ENCODE measurements at regions not wholly inside any gene's neighbourhood (a gene's known extent, or its start where the extent isn't known, plus 50 kb on each side); places are given as distances from the start of the nearest gene placed in this dataset.
A peak's percentile ranks its signal among the peaks of the same experiment; 100 is the strongest.

- in situ Hi-C loops (cut with MboI; ENCODE audit: low sequenced_read_pairs in 4 of 4): no loop called here
- no peak for TF ChIP-seq POLR2A (IDR thresholded peaks at IDR 0.05)
- TF ChIP-seq, protein P1, sequence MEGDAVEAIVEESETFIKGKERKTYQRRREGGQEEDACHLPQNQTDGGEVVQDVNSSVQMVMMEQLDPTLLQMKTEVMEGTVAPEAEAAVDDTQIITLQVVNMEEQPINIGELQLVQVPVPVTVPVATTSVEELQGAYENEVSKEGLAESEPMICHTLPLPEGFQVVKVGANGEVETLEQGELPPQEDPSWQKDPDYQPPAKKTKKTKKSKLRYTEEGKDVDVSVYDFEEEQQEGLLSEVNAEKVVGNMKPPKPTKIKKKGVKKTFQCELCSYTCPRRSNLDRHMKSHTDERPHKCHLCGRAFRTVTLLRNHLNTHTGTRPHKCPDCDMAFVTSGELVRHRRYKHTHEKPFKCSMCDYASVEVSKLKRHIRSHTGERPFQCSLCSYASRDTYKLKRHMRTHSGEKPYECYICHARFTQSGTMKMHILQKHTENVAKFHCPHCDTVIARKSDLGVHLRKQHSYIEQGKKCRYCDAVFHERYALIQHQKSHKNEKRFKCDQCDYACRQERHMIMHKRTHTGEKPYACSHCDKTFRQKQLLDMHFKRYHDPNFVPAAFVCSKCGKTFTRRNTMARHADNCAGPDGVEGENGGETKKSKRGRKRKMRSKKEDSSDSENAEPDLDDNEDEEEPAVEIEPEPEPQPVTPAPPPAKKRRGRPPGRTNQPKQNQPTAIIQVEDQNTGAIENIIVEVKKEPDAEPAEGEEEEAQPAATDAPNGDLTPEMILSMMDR (IDR thresholded peaks at IDR 0.05 in 4 of 5, conservative IDR thresholded peaks at IDR 0.05 in 1 of 5): no peak
- ATAC-seq: peak; percentile 72 to 79
- Histone ChIP-seq H3K4me3 (no peak overlapping the region), H3K27me3 (no peaks in the 10 kb centered on the region), H3K36me3 (no peaks in the 10 kb centered on the region), H3K4me1 (no peaks in the 10 kb centered on the region), H3K9me3 (no peaks in the 10 kb centered on the region), H3K27ac (peak overlapping the region; percentile 51 to 65 (median 58))
- intact Hi-C loops (cut with DNase I; ENCODE audit: low total_unique reads): loop anchor here (5.0 kb wide), 1 partner anchor 114 kb away; no protein-coding TSS in a partner anchor
- DNase-seq: no peak
Observed at GRCh38 chr7:120053390-120053961, 219.5 kb upstream of the KCND2 start.

DNA sequence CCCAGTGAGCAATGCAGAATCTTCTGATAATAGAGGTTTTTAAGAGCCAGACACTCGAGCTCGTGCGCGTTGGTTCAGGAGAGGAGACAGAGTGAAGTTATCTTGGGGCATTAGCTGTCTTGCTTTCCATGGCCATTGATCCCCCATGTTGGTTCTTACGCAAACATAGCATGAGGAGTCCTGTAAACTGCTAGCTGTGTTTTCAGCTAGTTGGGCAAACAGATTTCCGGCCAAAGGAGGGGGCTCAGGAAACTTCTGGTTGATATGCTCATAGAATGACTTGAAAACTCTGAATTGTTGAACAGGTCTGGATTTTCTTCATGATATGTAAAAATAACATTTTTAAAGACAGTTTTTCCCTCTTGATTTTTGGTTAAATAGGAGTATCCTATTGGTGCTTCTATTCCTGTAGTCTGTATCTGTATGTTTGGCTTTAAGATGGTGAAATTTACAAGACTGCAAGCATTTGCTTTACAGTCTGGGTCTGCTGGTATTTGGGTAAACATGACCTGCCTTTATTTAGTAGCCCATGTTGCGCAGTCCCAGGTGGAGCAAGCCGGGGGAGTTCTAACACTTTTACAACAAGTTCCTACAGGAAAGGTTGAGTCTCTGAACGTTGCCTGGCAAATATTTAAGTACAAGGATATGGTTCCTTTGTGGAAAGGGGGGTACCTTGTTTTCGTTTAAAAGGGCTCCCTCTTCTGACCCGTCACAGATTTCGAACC, 218.4 kb upstream of the KCND2 start:
- in situ Hi-C loops (cut with MboI; ENCODE audit: low sequenced_read_pairs in 4 of 4): no loop called here

GRCh38 chr7:120055300-120055699, 217.7 kb upstream of the KCND2 start:
- no peaks in the 10 kb centered on the region for H3K9me3 ChIP-seq
- intact Hi-C loops (cut with DNase I; ENCODE audit: low total_unique reads) (no loop called here), in situ Hi-C loops (cut with MboI; ENCODE audit: low sequenced_read_pairs in 4 of 4) (no loop called here)
- peak overlapping the region in 3 of 4 donors; percentile 18 to 63 (median 54) for H3K27ac ChIP-seq
- ATAC-seq (no peak), DNase-seq (no peak)
- no peaks in the 10 kb centered on the region for H3K27me3 ChIP-seq
- H3K4me1 ChIP-seq: peaks cover 0 to 4% of the 10 kb centered on the region in 2 donors
- no peaks in the 10 kb centered on the region for H3K36me3 ChIP-seq
- no peak overlapping the region for H3K4me3 ChIP-seq
- TF ChIP-seq, protein P1 (IDR thresholded peaks at IDR 0.05 in 4 of 5, conservative IDR thresholded peaks at IDR 0.05 in 1 of 5): no peak
- no peak for TF ChIP-seq POLR2A (IDR thresholded peaks at IDR 0.05)

More for the DNA sequence above, 218.4 kb upstream of the KCND2 start:
- no peak for TF ChIP-seq POLR2A (IDR thresholded peaks at IDR 0.05)
- TF ChIP-seq, protein P1 (IDR thresholded peaks at IDR 0.05 in 4 of 5, conservative IDR thresholded peaks at IDR 0.05 in 1 of 5): no peak
- no peaks in the 10 kb centered on the region for H3K27me3 ChIP-seq
- DNase-seq: no peak
- intact Hi-C loops (cut with DNase I; ENCODE audit: low total_unique reads): loop anchor here (5.0 kb wide), 1 partner anchor 113 kb away; no protein-coding TSS in a partner anchor
- no peaks in the 10 kb centered on the region for H3K9me3 ChIP-seq
- ATAC-seq: no peak
- no peaks in the 10 kb centered on the region for H3K4me1 ChIP-seq
- H3K4me3 ChIP-seq: no peak overlapping the region
- H3K27ac ChIP-seq: peak overlapping the region; percentile 51 to 65 (median 58)
- H3K36me3 ChIP-seq: no peaks in the 10 kb centered on the region

GRCh38 chr7:120056227-120056626, 216.7 kb upstream of the KCND2 start:
- DNase-seq (no peak), ATAC-seq (no peak)
- Histone ChIP-seq H3K4me1 (peaks cover 0 to 4% of the 10 kb centered on the region in 2 donors), H3K27me3 (no peaks in the 10 kb centered on the region), H3K36me3 (no peaks in the 10 kb centered on the region), H3K27ac (no peak overlapping the region), H3K4me3 (no peak overlapping the region), H3K9me3 (no peaks in the 10 kb centered on the region)
- TF ChIP-seq POLR2A (IDR thresholded peaks at IDR 0.05): no peak
- TF ChIP-seq, protein P1 (IDR thresholded peaks at IDR 0.05 in 4 of 5, conservative IDR thresholded peaks at IDR 0.05 in 1 of 5): no peak
- intact Hi-C loops (cut with DNase I; ENCODE audit: low total_unique reads) (no loop called here), in situ Hi-C loops (cut with MboI; ENCODE audit: low sequenced_read_pairs in 4 of 4) (no loop called here)

Data from gastrocnemius medialis (tissue), 4 donors.